ENCODE measurements at regions not wholly inside any gene's neighbourhood (a gene's known extent, or its start where the extent isn't known, plus 50 kb on each side); places are given as distances from the start of the nearest gene placed in this dataset.

DNA sequence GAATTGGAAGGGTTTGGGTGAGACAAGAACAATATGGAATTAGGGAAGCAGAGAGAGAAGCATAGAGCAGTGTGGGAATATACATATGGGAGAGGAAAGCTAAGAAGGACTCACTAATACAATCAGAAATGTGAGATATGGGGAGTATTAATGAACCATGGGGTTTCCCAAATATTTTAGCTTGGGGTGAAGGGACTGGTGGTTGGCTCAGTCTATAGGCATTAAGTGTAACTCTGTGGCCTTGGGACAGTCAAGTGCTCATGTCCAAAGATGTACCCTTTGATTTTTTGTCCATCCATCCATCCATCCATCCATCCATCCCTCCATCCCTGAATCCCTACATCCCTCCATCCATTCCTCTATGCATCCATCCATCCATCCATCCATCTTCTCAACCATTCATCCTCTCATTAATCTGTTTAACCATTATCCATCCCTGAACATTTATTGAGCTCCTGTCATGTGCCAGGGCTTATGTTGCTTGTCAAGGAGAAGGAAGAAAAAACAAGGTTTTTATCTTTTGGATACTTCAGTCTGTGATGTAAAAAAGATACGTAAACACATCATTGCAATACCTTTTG is 263.4 kb upstream of the CHD6 start:
- Mint-ChIP-seq H3K27ac (no peak overlapping the region), H3K9me3 (peaks cover 94% of the 10 kb centered on the region), H3K4me3 (no peak overlapping the region), H3K4me1 (no peaks in the 10 kb centered on the region; the same call in 2 of the 3 replicates), H3K27me3 (ENCODE audit: insufficient read depth, low read depth, poor library complexity) (peaks cover 1% of the 10 kb centered on the region), H3K36me3 (ENCODE audit: low read depth) (peaks cover 6% of the 10 kb centered on the region; the same call in 1 of the 3 replicates)
- Histone ChIP-seq H3K36me3 (ENCODE audit: insufficient read depth) (0 out of 2 replicates have a peak, but pooled peaks cover 3% of the 10 kb centered on the region), H3K27me3 (ENCODE audit: insufficient read depth) (no peaks in the 10 kb centered on the region), H3K4me1 (ENCODE audit: insufficient read depth) (no peaks in the 10 kb centered on the region), H3K79me2 (replicated peaks; ENCODE audit: insufficient read depth) (no peaks in the 10 kb centered on the region), H3K9me2 (ENCODE audit: insufficient read depth) (no peaks in the 10 kb centered on the region), H2AFZ (no peak overlapping the region), H3K27ac (ENCODE audit: low read depth) (no peak overlapping the region), H4K20me1 (replicated peaks; ENCODE audit: insufficient read depth) (no peaks in the 10 kb centered on the region), H3K4me3 (no peak overlapping the region), H3K4me2 (no peak overlapping the region), H3F3A (replicated peaks; ENCODE audit: low read depth) (no peaks in the 10 kb centered on the region)
- TF ChIP-seq ZNF114 (CRISPR knock-in tag; IDR thresholded peaks at IDR 0.05), result no peak
- no peak for TF ChIP-seq CREB1 (CRISPR knock-in tag; IDR thresholded peaks at IDR 0.05; ENCODE audit: low read depth)
- TF ChIP-seq, protein P1, sequence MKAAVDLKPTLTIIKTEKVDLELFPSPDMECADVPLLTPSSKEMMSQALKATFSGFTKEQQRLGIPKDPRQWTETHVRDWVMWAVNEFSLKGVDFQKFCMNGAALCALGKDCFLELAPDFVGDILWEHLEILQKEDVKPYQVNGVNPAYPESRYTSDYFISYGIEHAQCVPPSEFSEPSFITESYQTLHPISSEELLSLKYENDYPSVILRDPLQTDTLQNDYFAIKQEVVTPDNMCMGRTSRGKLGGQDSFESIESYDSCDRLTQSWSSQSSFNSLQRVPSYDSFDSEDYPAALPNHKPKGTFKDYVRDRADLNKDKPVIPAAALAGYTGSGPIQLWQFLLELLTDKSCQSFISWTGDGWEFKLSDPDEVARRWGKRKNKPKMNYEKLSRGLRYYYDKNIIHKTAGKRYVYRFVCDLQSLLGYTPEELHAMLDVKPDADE (IDR thresholded peaks at IDR 0.05), result no peak
- no peak for TF ChIP-seq ZNF331 (CRISPR knock-in tag; IDR thresholded peaks at IDR 0.05; ENCODE audit: low read depth)
- TF ChIP-seq ZNF462 (CRISPR knock-in tag; IDR thresholded peaks at IDR 0.05), result no peak
- TF ChIP-seq STAT1 (IDR thresholded peaks at IDR 0.05; ENCODE audit: unreplicated experiment), result no peak
- TF ChIP-seq EZH2phosphoT487 (IDR thresholded peaks at IDR 0.05; ENCODE audit: unreplicated experiment), result no peak
- no peak for TF ChIP-seq EZH2 (IDR thresholded peaks at IDR 0.05; ENCODE audit: low read depth, unreplicated experiment)
- no peak for TF ChIP-seq REST (IDR thresholded peaks at IDR 0.05; ENCODE audit: unreplicated experiment)
- TF ChIP-seq, protein P2, sequence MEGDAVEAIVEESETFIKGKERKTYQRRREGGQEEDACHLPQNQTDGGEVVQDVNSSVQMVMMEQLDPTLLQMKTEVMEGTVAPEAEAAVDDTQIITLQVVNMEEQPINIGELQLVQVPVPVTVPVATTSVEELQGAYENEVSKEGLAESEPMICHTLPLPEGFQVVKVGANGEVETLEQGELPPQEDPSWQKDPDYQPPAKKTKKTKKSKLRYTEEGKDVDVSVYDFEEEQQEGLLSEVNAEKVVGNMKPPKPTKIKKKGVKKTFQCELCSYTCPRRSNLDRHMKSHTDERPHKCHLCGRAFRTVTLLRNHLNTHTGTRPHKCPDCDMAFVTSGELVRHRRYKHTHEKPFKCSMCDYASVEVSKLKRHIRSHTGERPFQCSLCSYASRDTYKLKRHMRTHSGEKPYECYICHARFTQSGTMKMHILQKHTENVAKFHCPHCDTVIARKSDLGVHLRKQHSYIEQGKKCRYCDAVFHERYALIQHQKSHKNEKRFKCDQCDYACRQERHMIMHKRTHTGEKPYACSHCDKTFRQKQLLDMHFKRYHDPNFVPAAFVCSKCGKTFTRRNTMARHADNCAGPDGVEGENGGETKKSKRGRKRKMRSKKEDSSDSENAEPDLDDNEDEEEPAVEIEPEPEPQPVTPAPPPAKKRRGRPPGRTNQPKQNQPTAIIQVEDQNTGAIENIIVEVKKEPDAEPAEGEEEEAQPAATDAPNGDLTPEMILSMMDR (conservative IDR thresholded peaks at IDR 0.05; ENCODE audit: low read depth in 2 of 2), result no peak
- TF ChIP-seq POLR2AphosphoS5 (IDR thresholded peaks at IDR 0.05; ENCODE audit: low read depth), result no peak
- TF ChIP-seq NANOG (IDR thresholded peaks at IDR 0.05; ENCODE audit: borderline replicate concordance), result no peak
- TF ChIP-seq JUNB (IDR thresholded peaks at IDR 0.05; ENCODE audit: unreplicated experiment), result no peak
- DNase-seq (ENCODE audit: low spot score), result no peak
- ATAC-seq, result no peak
